ENCODE measurements at regions not wholly inside any gene's neighbourhood (a gene's known extent, or its start where the extent isn't known, plus 50 kb on each side); places are given as distances from the start of the nearest gene placed in this dataset.
A peak's percentile ranks its signal among the peaks of the same experiment; 100 is the strongest.
"Not testable (repeated sequence)": the region's sequence is repeated elsewhere in the genome, so short reads cannot be mapped to it uniquely, and the experiment has no call there.

DNA sequence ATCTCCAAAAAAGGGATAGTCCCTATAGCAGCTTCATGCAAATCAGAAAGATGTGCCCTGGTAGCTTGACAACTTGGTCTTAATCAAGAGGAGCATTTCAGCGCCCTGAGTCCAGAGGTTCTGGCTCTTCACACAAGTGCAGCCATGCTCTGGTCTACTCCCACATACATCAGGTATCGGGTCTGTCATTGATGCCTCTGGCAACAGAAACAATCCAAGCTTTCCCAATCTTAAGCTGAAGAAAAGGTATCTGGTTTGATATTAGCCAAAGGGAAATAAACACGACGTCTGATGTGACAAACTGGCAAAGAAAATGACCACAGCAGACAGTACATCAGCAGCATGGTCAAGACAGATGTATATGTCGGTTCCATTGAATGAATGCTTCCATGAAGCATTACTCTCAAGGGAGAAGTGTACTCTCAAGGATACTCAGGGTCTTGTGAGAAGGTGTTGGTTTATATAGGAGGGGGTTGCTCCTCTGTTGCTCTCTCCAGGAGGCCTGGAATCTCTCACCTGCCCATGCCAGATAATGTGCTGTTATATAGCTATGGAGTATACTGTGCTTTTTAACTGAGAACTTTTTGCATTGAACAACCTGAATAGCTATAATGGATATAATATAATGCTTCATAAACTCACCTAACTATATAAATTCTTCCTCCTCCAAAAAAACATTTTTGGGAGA, 879.6 kb upstream of the PCDH10 start:
- no peak for DNase-seq

DNA sequence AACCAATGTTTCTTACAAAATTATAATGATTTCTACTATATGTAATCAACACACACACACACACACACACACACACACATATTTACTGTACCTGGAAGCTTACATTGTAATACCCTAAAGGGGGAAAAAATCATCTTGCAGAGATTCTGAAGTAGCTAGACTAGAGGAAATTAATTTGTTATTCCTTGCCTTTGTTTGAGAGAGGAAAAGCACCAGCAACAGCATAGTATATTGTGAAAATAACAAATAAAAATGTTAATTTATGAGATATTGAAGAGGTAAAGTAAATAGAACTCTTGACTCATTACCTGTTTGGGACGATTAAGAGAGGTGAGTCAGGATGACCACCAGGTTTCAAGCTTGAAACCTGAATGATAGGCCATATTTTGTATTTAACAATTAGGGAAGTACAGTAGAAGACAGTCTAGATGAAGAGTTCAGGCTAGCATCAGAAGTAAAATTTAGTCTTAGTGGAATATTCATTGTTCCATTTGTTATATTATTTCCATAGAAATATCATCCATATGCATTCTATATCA, 873.4 kb upstream of the PCDH10 start:
- no peak for DNase-seq

DNA sequence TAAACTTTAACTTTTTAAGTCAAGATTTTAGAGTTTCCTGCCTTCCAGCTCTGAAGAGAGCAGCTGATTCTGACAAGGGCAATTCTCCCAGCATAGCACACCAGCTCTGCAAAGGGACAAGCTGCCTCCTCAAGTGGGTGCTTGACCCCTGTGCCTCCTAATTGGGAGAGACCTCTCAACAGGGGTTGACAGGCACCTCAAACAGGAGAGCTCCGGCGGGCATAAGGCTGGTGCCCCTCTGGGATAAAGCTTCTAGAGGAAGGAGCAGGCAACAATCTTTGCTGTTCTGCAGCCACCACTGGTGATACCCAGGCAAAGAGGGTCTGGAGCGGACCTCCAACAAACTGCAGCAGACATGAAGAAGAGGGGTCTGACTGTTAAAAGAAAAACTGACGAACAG, 872.9 kb upstream of the PCDH10 start:
- DNase-seq: no peak

DNA sequence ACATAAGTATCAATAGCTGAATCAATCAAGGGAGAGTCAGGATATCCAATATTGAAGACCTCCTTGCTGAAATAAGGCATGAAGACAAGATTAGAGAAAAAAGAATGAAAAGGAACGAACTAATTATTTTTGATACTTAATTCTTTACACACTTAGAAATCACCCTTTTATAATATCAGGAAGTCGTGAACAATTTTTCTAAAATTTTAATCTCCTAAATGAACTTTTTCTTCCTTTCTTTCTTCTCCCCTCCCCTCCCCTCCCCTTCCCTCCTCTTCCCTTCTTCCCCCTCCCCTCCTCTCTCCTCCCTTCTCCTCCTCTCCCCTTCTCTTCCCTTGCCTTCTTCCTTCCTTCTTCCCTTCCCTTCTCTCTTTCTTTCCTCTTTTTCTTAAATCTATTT, 872.1 kb upstream of the PCDH10 start:
- no peak for DNase-seq

DNA sequence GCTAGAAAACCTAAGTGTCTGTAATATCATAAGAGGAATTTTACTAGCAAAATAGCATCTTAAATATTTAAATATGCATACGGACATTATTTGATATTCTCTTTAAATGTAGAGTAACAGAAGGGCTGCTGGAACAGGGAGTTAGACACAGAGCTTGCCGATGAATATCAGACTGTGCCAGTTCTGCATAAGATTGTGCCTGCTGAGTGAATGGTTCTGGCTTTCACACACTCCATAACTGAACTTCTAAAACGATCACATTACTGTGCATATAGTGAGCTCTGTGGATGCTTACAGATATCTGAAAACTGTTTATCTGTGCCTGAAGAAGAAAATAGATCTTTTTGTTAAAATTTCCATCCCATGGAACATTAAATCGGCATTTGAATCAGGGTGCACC, 867.4 kb upstream of the PCDH10 start:
- no peak for DNase-seq

DNA sequence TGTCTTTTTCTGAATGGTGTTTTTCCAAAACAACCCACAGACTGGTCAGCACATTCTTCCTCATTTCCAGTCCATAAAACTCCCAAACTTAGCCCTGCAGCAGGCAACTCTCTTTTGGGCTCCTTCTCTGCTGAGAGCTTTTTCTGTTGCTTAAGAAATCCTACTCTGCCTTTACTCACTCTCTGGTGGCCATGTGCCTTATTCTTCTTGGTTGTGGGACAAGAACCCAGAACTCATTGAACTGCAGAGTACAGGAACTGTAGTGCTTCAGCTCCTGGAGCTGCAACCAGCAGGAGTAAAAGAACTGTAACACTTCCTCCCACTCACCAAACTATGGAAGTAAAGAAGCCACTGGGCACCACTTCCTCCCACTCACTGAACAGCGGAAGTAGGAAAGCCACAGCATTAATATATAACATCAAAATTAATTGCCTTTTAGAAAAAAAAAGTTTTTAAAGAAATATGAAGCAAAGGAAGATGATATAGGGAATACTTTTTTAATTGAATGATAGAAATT, 864.1 kb upstream of the PCDH10 start:
- DNase-seq: no peak

DNA sequence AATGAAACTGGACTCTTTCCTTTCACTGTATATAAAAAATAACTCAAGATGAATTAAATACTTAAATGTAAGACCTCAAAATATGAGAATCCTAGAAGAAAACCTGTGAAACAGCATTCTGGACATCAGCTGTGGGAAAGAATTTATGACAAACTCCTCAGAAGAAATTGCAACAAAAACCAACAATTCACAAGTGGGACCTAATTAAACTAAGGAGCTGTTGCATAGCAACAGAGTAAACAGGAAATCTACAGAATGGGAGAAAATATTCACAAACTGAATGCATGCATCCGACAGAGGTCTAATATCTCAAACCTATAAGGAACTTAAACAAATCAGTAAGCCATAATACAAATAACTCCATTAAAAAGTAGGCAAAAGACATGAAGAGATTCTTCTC, 851.7 kb upstream of the PCDH10 start:
- peak; percentile 46 for DNase-seq

DNA sequence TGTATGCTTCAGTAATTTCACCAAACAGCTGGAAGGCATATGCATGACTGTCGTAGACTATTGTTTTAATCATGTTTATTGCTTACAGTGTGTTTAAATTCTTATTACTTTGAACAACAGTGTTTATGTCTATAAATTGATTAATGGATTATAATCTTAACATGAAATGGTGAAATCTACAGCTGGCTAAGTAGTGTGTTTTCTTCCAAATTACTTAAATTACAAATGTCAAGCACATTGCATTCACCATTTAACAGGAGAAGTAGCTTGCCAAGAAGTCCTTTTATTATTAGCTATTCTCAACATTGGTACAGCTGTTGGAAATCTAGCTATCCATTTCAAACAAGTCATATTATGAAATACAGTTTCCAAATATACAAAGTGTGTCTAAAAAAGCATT, 849.3 kb upstream of the PCDH10 start:
- no peak for DNase-seq

DNA sequence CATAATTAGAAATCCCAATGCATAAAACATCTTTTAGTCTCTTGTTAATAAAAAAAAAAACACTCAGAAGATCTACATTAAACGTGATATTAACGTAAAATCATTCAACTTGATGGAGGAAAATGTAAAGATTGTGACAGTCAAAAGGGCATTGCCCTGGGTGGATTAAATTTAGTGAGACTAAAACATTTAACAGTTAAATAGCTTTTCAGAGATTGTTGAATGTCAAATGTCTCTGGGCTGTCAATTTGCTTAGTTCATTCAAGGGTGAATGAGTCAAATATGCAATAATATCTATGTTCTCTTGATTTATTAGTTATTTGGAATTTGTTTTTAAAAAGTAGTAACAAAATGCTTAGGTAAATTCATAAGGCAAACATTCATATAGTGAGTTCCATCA, 836.6 kb upstream of the PCDH10 start:
- no peak for DNase-seq

DNA sequence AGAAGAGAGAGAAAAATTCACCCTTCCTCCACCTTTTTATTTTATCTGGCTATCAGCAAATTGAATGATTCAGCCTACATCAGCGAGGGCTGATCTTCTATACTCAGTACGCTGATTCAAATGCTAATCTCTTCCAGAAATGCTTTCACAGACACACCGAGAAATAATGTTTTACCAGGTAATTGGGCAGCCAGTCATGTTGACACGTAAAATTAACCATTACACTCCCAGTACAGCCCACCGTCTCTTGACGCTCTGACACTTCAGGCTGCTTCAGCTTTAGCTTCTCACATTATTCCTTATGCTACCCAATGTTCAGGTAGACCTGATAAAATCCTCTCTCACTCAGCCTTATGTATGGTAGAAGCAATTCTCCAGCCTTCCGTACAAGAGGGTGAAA, 835.2 kb upstream of the PCDH10 start:
- no peak for DNase-seq

DNA sequence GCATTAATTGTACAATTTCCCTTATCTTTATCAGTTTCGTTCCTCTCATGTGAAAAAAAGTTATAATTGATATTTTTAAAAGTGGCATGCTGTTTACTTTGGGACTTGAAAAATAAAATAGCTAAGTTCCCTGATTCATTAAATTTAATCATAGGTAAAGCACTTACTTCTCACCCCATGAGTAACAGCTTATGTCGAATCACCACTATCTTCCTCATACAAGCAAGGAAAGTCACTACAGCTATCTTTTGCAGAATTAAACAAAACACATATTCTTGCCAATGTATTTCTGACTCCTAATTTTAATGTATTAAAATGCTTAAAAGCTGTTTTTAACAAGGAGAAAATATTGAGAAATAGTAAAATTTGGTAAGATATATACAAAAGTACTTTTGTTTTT, 832.4 kb upstream of the PCDH10 start:
- DNase-seq: no peak

DNA sequence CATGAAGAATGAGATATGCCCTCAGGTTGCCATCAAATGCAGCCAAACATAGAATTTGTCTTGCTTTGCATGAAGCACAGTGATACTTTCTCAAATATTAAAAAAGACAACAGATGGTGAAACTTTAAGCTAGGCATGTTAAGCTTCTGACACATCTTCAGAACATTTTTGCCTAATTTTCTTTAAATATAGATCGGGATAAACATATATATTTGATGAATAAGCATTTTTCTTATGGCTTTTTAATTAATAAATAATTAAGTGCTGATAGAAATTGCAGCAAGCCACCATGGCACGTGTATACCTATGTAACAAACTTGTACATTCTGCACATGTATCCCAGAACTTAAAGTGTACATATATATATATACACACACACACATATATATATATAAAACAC, 831.2 kb upstream of the PCDH10 start:
- no peak for DNase-seq

DNA sequence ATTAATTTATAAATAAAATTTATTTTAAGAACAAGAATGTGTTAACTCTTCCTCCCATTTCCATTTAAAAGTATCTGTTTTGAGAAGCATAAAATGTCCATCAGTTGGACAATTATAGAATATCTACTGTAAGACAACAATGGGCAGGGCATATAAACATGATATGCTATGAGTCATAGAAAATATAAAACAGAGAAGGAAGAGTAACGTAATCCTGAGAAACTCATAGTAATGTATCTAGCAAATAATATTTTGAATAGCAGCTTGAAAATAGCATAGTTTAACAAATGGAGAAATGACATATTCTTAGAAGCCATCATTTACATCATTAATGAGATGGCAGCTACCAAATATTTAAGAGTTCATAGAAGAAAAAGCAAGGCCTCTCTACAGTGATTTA, 820.3 kb upstream of the PCDH10 start:
- no peak for DNase-seq

DNA sequence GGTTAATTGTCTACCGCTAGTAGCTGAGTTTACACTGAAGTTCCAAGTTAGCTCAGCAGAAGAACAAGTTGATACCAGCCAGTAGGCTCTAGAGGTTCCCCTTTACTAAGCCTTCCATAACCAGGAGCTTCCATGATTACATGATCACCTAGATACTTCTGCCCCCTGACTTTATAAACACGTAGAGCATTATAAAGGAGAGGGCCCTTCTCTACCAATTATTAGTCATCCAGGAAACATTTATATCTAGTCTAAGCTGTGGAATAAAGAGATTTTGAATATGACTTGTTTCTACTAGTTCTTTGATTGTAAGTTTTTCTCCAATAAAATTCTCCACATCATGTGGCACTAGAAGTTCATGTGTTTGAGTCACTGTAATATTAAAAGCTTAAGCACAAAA, 818.1 kb upstream of the PCDH10 start:
- no peak for DNase-seq

DNA sequence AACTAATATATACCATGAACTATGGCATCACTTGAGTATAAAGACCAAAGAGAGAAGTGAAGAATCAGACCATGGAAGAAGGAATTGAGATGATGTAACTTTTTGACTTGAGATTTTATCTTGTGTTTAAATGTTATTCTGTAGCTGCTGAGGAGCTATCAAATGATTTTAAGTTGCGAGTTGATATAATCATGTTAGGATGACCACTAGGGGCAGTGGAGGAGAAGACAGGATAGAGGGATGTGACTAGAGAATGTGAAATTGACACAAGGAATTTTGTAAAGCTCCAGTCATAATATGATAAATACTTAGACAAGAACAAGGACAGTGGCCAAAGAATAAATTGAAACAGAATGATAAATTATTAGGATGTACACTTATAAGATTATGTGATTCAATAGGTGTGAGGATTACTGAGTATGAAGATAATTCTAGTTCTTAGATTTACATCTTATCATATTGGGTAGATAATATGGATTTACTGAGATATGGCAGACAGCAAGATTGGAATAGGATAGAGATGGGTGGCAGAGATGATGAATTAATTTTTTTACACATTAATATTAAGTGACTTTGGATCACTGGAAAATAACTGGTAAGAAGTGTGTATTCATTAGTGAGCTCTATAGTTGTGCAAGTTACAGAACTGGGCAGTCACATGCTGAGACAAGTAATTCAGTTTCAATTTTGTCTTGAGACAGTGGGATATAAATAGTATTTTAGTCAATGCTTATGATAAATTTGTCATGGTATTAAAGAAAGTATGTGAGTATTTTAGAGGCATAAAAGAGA, 816.0 kb upstream of the PCDH10 start:
- no peak for DNase-seq

DNA sequence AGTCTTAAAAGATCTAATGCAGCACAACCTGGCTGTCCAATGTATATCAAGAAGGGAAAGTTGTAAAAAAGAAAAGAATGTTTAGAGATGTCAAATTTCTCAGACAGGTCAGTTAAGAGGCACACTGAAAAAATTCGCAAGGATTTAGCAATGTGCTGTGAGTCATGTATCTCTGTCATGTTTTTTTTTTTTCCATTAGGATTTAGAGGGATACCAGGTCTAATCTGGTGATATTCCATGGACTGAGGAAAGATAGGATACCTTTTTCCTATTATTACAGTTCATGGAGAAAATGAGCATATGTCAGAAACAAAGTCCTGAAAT, 815.4 kb upstream of the PCDH10 start:
- no peak for DNase-seq

DNA sequence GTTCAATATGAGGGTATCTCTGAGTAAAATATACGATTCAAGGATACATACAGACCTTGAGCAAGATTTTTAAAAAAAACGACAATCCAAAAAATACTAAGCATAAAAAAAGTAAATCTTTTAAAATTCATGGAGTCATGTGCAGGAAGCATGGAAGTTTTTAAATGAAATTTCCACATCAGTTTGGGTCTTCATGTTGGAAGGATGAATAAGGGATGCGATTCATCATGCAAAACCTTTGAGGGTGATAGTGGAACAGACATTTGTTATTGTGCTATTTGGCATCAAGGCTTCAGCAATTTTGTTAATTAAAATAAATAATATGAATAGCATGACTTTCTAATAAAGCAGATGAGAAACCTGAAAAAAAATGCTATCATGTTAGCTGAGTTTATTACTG, 815.0 kb upstream of the PCDH10 start:
- no peak for DNase-seq

DNA sequence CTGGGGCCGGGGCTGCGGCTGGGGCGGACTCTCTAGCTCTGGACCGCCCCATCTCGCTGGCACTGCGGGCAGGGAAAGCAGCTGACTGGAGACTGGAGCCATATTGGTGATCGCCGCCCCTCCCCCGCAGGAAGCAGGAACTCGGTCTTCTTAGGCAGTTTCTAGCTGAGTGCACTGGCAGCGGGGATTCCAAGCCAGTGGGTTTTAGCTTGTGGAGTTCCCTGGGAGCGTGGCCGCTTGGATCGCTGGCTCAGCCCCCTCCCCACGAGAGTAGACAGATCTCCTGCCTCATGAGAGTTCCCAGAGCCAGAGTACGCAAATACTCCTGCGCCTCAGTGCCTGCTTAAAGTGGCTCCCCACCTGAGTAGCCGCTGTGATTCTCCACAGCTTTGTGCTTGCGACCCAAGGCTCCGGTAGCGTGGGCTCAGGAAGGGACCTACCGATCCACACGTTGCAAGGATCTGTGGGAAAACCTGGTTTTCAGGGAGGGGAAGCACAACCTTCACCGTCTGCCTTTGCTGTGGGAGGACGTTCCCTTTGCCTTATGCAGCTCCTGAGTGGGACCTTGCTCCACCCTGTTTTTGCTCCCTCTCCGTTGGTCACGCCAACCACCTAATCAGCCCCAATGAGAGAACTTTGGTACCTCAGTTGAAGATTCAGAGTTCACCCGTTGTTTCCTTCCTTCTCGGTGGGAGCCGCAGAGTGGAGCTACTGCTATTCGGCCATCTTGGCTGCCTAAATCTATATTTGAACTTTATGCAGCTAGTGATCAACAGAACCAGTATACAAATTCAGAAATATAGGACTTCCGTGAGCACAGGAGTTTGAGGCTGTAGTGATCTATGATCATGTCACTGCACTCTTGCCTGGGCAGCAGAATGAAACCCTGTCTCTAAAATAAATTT, 803.9 kb upstream of the PCDH10 start:
- no peak for DNase-seq

DNA sequence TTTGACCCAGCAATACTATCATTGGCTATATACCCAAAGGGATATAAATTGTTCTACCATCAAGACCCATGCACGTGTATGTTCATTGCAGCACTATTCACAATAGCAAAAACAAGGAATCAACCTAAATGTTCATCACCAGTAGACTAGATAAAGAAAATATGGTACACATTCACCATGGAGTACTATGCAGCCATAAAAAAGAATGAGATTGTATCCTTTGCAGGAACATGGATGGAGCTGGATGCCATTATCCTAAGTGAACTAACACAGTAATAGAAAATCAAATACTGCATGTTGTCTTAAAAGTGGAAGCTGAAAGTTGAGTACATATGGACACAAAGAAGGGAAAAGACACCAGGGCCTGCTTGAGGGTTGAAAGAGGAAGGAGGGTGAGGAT, 803.1 kb upstream of the PCDH10 start:
- DNase-seq: no peak

DNA sequence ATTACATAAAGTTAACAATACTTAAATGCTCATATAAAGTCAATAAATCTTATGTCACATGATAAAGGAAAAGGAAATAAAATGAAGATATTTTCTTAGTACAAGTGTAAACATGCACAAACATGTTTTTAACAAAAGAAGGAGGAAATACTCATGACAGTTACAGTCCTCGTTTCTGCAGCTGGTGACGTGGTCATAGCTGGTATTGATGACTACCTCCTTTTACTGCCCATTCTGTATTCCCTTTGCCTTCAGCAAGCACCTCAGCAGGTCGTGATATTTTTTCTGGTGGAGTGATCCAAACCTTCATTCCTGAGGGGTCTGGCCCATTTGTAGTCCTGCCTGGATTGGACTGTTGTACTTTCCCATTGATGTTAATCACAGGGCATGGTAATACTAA, 797.5 kb upstream of the PCDH10 start:
- DNase-seq: not testable (repeated sequence)

DNA sequence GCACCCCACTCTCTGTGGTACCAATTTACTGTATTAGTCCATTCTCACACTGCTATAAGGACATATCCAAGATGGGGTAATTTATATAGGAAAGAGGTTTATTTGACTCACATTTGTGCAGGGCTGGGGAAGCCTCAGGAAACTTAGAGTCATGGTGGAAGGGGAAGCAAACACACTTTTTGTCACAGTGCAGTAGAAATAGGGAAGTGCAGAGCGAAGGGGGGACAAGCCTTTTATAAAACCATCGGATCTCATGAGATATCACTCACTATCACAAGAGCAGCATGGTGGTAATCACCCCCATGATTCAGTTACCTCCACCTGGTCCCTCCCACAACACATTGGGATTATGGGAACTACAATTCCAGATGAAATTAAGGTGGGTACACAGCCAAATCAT, 766.9 kb upstream of the PCDH10 start:
- no peak for DNase-seq

DNA sequence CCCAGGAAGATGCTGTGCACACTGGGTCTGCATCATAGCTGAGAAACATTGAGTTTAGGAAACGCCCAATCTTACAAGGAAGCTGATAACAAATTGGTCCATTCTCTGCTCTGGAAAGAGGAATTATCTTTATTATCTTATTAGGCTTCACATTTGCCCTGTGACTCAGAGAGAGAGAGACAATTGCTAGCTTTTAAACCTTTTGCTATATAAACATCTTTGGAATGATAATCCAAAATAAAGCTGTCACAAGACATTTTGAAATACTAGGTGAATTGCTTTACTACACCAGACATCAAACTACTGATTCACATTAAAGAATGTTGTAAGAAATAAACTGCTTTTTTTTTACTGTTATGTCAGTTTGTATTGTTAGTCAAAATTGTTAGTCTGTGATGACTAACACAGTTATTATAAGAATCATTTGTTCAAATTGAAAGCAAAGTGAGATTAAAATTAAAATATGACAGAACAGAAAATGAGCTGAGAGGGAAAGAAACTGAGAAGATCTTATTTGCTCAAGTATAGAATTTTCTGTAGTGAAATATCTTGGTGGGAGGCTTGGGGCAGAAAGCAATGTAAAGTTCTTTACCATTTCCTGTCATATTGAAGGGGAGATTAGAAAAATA, 765.4 kb upstream of the PCDH10 start:
- no peak for DNase-seq

DNA sequence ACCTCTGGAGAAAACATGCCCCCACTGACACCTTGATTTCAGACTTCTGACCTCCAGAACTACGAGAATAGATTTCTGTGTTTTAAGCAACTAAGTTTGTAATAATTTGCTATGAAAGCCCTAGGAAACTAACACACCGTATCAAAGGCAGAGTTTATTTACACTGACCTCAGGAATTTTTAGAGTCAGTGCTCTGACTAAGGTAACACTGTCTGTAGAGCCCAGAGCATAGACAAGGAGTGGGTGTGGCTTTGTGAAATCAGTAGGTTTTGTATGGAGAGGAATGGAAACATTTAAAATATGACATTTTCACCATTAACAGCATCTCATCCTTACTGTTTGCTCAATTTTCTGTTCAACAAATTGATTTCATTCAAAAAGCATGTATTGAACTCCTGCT, 764.4 kb upstream of the PCDH10 start:
- DNase-seq: no peak
